OCI-LY7 (cell line): ENCODE measurements at regions not wholly inside any gene's neighbourhood (a gene's known extent, or its start where the extent isn't known, plus 50 kb on each side); places are given as distances from the start of the nearest gene placed in this dataset.

Experiments used
- BruUV-seq: library from RNA; stranded (reverse); fragments of 400-500 nt; replicated peaks from 2 replicates; lab custom pipeline; 2021; lab: Mats Ljungman, UMichigan
- CTCF ChIA-PET: fragments of 300-600 bp; sonication (Branson Sonifier 250); formaldehyde crosslinking; loops from one replicate; lab custom pipeline; 2022; ENCODE audit warnings: antibody characterized with exemption; ENCODE audit not compliant: unreplicated experiment; lab: Charles Lee
- POLR2A ChIA-PET: fragments of 300-600 bp; sonication (Branson Sonifier 250); formaldehyde crosslinking; loops from one replicate; lab custom pipeline; 2022; ENCODE audit warnings: antibody characterized with exemption; lab: Charles Lee
- DNase-seq: peaks from one replicate; pipeline ENCODE4 v3.0.0-alpha.2; 2015; ENCODE audit warnings: low spot score
- H2AFZ ChIP-seq: fragments of 200-600 bp; sonication (generic), shearing (Covaris generic); 2 replicates; pipeline ENCODE4 v1.6.1; 2014; ENCODE audit warnings: mild to moderate bottlenecking, antibody characterized with exemption, low read length, moderate library complexity
- H3K27ac ChIP-seq: fragments of 200-600 bp; sonication (generic); 2 replicates; pipeline ENCODE4 v1.5.1; 2014; ENCODE audit warnings: mixed run types, low read depth, mild to moderate bottlenecking, moderate library complexity, low read length, inconsistent platforms; ENCODE audit not compliant: poor library complexity, severe bottlenecking
- H3K36me3 ChIP-seq: fragments of 200-600 bp; sonication (generic); 2 replicates; pipeline ENCODE4 v1.6.1; 2014; ENCODE audit warnings: mild to moderate bottlenecking, antibody characterized with exemption, low read length, moderate library complexity, mixed read lengths; ENCODE audit not compliant: insufficient read depth
- H3K4me1 ChIP-seq: fragments of 200-600 bp; sonication (generic); 2 replicates; pipeline ENCODE4 v1.5.1; 2014; ENCODE audit warnings: mild to moderate bottlenecking, low read length; ENCODE audit not compliant: insufficient read depth, poor library complexity, severe bottlenecking
- H3K4me2 ChIP-seq: fragments of 200-600 bp; sonication (generic); 2 replicates; pipeline ENCODE4 v1.6.1; 2014; ENCODE audit warnings: mild to moderate bottlenecking, low read length
- H3K4me3 ChIP-seq: fragments of 200-600 bp; sonication (generic); 2 replicates; pipeline ENCODE4 v1.5.1; 2014; ENCODE audit warnings: mild to moderate bottlenecking, low read depth, low read length; ENCODE audit not compliant: poor library complexity, severe bottlenecking
- H3K79me2 ChIP-seq: fragments of 200-600 bp; sonication (generic); 2 replicates; pipeline ENCODE4 v1.6.1; 2016; ENCODE audit warnings: low read depth, mild to moderate bottlenecking, low read length, moderate library complexity, mixed read lengths; ENCODE audit not compliant: insufficient read depth
- H3K9me2 ChIP-seq: fragments of 200-600 bp; sonication (generic); 2 replicates; pipeline ENCODE4 v1.6.1; 2016; ENCODE audit warnings: mild to moderate bottlenecking, low read length, mixed read lengths; ENCODE audit not compliant: insufficient read depth
- H3K9me3 ChIP-seq: fragments of 200-600 bp; sonication (generic); 2 replicates; pipeline ENCODE4 v1.6.1; 2014; ENCODE audit warnings: mild to moderate bottlenecking, mixed run types, low read length, mixed read lengths
- H4K20me1 ChIP-seq: fragments of 200-600 bp; sonication (generic); 2 replicates; pipeline ENCODE4 v1.6.1; 2014; ENCODE audit warnings: mild to moderate bottlenecking, antibody characterized with exemption, low read length, moderate library complexity, mixed read lengths; ENCODE audit not compliant: insufficient read depth
- EZH2phosphoT487 ChIP-seq: fragments of 200-600 bp; sonication (generic); IDR thresholded peaks from 2 replicates; pipeline ENCODE4 v1.6.1; 2018; ENCODE audit warnings: low read depth, borderline replicate concordance, mild to moderate bottlenecking, mixed run types, antibody characterized with exemption, low read length, moderate library complexity, mixed read lengths
- intact Hi-C: fragments of 100-400 bp; cut with micrococcal nuclease; formaldehyde crosslinking; loops from one replicate; pipeline ENCODE4 v1.10.0; 2022; ENCODE audit not compliant: unreplicated experiment
- TF ChIP-seq, protein P1 (sequence below): fragments of 200-600 bp; sonication (generic); conservative IDR thresholded peaks from 2 replicates; pipeline ENCODE4 v1.5.1; 2014; ENCODE audit warnings: mild to moderate bottlenecking, antibody characterized with exemption, low read length, moderate library complexity, mixed read lengths

DNA sequence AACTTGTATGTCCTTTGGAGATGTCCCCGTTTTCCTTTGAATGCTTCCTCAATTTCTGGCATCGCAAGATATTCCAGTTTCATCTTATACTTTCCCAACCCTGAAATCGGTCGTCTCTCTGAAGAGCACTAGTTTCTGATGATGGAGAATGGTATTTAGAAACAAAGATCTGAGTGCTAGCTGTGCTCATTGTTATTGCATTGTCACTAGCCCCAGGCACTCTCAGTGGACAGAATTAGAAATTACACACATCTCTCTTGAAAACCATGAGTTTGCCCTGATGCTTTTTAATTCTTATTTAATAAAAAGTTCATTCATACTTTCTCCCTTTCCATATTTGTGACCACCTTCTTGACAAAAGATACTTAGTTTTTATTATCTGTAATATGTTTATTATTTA is 67.7 kb downstream of the C9orf152 start:
- Histone ChIP-seq H3K79me2 (peaks cover 66% of the 10 kb centered on the region), H3K9me2 (no peaks in the 10 kb centered on the region), H3K27ac (peak overlapping the region; percentile 5), H3K9me3 (no peaks in the 10 kb centered on the region), H2AFZ (no peak overlapping the region), H3K4me1 (peaks cover 53% of the 10 kb centered on the region), H3K4me2 (no peak overlapping the region), H3K36me3 (peaks cover 71% of the 10 kb centered on the region), H4K20me1 (no peaks in the 10 kb centered on the region), H3K4me3 (no peak overlapping the region)
- ChIA-PET CTCF (no interaction called here), POLR2A (no interaction called here)
- TF ChIP-seq, protein P1, sequence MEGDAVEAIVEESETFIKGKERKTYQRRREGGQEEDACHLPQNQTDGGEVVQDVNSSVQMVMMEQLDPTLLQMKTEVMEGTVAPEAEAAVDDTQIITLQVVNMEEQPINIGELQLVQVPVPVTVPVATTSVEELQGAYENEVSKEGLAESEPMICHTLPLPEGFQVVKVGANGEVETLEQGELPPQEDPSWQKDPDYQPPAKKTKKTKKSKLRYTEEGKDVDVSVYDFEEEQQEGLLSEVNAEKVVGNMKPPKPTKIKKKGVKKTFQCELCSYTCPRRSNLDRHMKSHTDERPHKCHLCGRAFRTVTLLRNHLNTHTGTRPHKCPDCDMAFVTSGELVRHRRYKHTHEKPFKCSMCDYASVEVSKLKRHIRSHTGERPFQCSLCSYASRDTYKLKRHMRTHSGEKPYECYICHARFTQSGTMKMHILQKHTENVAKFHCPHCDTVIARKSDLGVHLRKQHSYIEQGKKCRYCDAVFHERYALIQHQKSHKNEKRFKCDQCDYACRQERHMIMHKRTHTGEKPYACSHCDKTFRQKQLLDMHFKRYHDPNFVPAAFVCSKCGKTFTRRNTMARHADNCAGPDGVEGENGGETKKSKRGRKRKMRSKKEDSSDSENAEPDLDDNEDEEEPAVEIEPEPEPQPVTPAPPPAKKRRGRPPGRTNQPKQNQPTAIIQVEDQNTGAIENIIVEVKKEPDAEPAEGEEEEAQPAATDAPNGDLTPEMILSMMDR: peak; percentile 49; the same call in 1 of the 2 replicates
- TF ChIP-seq EZH2phosphoT487: no peak
- DNase-seq: no peak
- no TSS peak for BruUV-seq
- intact Hi-C loops: no loop called here

DNA sequence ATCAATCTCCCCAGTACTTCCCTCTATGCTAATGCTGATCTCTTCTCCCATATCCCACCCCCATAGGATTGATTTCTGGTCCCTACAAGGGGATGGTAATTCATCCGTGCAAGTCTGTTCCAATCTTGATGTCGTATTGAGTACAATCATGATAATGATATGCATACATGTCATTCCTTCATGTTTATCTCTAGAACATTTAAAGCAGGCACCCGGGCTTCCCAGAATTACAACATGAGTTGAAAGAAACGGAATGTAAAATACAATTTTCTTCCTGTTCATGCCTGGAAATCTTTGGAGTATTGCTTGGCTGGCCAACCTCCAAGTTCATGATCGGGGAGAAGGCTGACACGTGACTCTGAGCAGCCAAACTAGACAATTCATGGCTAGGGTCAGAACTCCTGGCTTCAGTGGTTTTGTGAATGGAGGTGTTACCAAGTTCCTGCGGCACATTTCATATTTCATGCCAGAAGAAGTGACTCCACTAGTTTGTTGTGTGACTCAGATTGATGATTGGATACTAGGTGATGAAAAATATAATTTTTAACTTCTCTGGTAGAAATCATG is 66.6 kb downstream of the C9orf152 start:
- peak overlapping the region; percentile 97 for H3K27ac ChIP-seq
- POLR2A ChIA-PET: interaction anchor here (0.8 to 4.7 kb wide), 6 partner anchors 9 to 236 kb away, joined by 3 to 126 read pairs (median 12); no protein-coding TSS in a partner anchor

DNA sequence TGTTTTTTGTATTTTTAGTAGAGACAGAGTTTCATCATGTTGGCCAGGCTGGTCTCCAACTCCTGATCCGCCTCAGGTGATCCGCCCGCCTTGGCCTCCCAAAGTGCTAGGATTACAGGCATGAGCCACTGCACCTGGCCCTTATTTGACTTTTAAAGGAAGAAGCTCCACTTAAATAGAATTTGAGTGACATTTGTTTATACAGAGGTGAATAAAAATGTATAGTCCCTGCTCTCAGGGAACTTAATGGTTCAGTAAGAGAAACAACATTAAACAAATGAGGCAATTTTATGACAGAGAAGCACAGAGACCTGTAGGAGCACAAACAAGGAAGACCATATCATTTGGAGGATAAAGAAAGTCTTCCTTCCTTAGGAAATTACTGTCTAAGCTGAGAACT is 65.7 kb downstream of the C9orf152 start:
- Histone ChIP-seq H3K36me3 (peaks cover 52% of the 10 kb centered on the region), H3K4me1 (peaks cover 72% of the 10 kb centered on the region), H3K79me2 (peaks cover 79% of the 10 kb centered on the region), H3K4me2 (peak overlapping the region; percentile 71), H2AFZ (no peak overlapping the region), H4K20me1 (no peaks in the 10 kb centered on the region), H3K4me3 (peak overlapping the region; percentile 50), H3K9me3 (no peaks in the 10 kb centered on the region), H3K27ac (peak overlapping the region; percentile 97), H3K9me2 (no peaks in the 10 kb centered on the region)
- POLR2A ChIA-PET: interaction anchor here (0.6 to 4.7 kb wide), 21 partner anchors 8 to 239 kb away, joined by 3 to 126 read pairs (median 6); no protein-coding TSS in a partner anchor
- no peak for TF ChIP-seq EZH2phosphoT487
- TF ChIP-seq, protein P1: no peak
- intact Hi-C loops: loop anchor here (2.0 kb wide), 2 partner anchors 13 to 83 kb away; no protein-coding TSS in a partner anchor
- no TSS peak for BruUV-seq
- CTCF ChIA-PET: interaction anchor here (0.6 to 4.6 kb wide), 15 partner anchors 9 to 239 kb away, joined by 3 to 37 read pairs (median 5); no protein-coding TSS in a partner anchor
- DNase-seq: no peak

More for the DNA sequence above, 66.6 kb downstream of the C9orf152 start:
- no peak overlapping the region for H2AFZ ChIP-seq
- DNase-seq: no peak
- H3K4me1 ChIP-seq: peaks cover 63% of the 10 kb centered on the region
- H3K79me2 ChIP-seq: peaks cover 70% of the 10 kb centered on the region
- no TSS peak for BruUV-seq
- H3K9me2 ChIP-seq: no peaks in the 10 kb centered on the region
- no peaks in the 10 kb centered on the region for H4K20me1 ChIP-seq
- H3K36me3 ChIP-seq: peaks cover 61% of the 10 kb centered on the region
- CTCF ChIA-PET: interaction anchor here (2.1 to 4.6 kb wide), 2 partner anchors 13 to 37 kb away, joined by 13 to 37 read pairs; no protein-coding TSS in a partner anchor
- intact Hi-C loops: no loop called here
- no peak for TF ChIP-seq EZH2phosphoT487
- H3K9me3 ChIP-seq: no peaks in the 10 kb centered on the region
- H3K4me2 ChIP-seq: peak overlapping the region; percentile 71
- no peak overlapping the region for H3K4me3 ChIP-seq
